ENCODE measurements at regions not wholly inside any gene's neighbourhood (a gene's known extent, or its start where the extent isn't known, plus 50 kb on each side); places are given as distances from the start of the nearest gene placed in this dataset.

GRCh38 chr5:135174315-135175096 is 140.5 kb upstream of the PITX1 start:
- intact Hi-C loops (cut with DNase I): no loop called here
- TF ChIP-seq CTCF (IDR thresholded peaks at IDR 0.05) (peak in 3 of 6 experiments; percentile 10 to 18 (median 14)), POLR2A (IDR thresholded peaks at IDR 0.05) (no peak)
- Histone ChIP-seq H3K36me3 (no peaks in the 10 kb centered on the region), H3K9me3 (no peaks in the 10 kb centered on the region), H3K4me3 (no peak overlapping the region), H3K27ac (peak overlapping the region; percentile 7 to 78 (median 74)), H3K27me3 (no peaks in the 10 kb centered on the region), H3K4me1 (peaks cover 0 to 29% (median 18%) of the 10 kb centered on the region in 3 donors)
- 61 to 79% methylated on average over 4 to 6 of the region's 8 CpGs for WGBS, 2 donors
- no peak for DNase-seq

GRCh38 chr5:135173662-135174290 is 139.7 kb upstream of the PITX1 start:
- no peak for DNase-seq
- Histone ChIP-seq H3K4me3 (no peak overlapping the region), H3K27me3 (no peaks in the 10 kb centered on the region), H3K9me3 (no peaks in the 10 kb centered on the region), H3K4me1 (peaks cover 0 to 29% (median 18%) of the 10 kb centered on the region in 3 donors), H3K27ac (peak overlapping the region; percentile 7 to 78 (median 74)), H3K36me3 (no peaks in the 10 kb centered on the region)
- intact Hi-C loops (cut with DNase I): no loop called here
- 36 to 44% methylated on average over 4 to 5 of the region's 6 CpGs for WGBS, 2 donors
- TF ChIP-seq CTCF (IDR thresholded peaks at IDR 0.05): no peak
- no peak for TF ChIP-seq POLR2A (IDR thresholded peaks at IDR 0.05)

GRCh38 chr5:135172718-135173117 is 138.7 kb upstream of the PITX1 start:
- 52 to 80% methylated on average over 1 to 2 of the region's 2 CpGs for WGBS, 2 donors
- Histone ChIP-seq H3K4me1 (peaks cover 0 to 29% (median 18%) of the 10 kb centered on the region in 3 donors), H3K27me3 (no peaks in the 10 kb centered on the region), H3K27ac (peak overlapping the region in 3 of 4 donors; percentile 73 to 78 (median 74)), H3K4me3 (no peak overlapping the region), H3K36me3 (no peaks in the 10 kb centered on the region), H3K9me3 (no peaks in the 10 kb centered on the region)
- intact Hi-C loops (cut with DNase I): no loop called here
- TF ChIP-seq CTCF (IDR thresholded peaks at IDR 0.05): no peak
- TF ChIP-seq POLR2A (IDR thresholded peaks at IDR 0.05): no peak
- no peak for DNase-seq

GRCh38 chr5:135171336-135171735 is 137.3 kb upstream of the PITX1 start:
- Histone ChIP-seq H3K9me3 (no peaks in the 10 kb centered on the region), H3K4me1 (peaks cover 0 to 29% (median 18%) of the 10 kb centered on the region in 3 donors), H3K4me3 (no peak overlapping the region), H3K27ac (no peak overlapping the region), H3K36me3 (no peaks in the 10 kb centered on the region), H3K27me3 (no peaks in the 10 kb centered on the region)
- 96 to 100% methylated on average over 1 of the region's 1 CpG for WGBS, 2 donors
- DNase-seq: no peak
- intact Hi-C loops (cut with DNase I): no loop called here
- TF ChIP-seq CTCF (IDR thresholded peaks at IDR 0.05) (no peak), POLR2A (IDR thresholded peaks at IDR 0.05) (no peak)

- no peaks in the 10 kb centered on the region for H3K9me3 ChIP-seq
- no peak overlapping the region for H3K27ac ChIP-seq
- DNase-seq: no peak
- WGBS, 2 donors: 83 to 89% methylated on average over 2 of the region's 2 CpGs
- no peak overlapping the region for H3K4me3 ChIP-seq
- no peaks in the 10 kb centered on the region for H3K27me3 ChIP-seq
- no peak for TF ChIP-seq POLR2A (IDR thresholded peaks at IDR 0.05)
- H3K36me3 ChIP-seq: no peaks in the 10 kb centered on the region
- intact Hi-C loops (cut with DNase I): no loop called here
- H3K4me1 ChIP-seq: peaks cover 0 to 29% (median 18%) of the 10 kb centered on the region in 3 donors
Observed at GRCh38 chr5:135170500-135170899, 136.5 kb upstream of the PITX1 start.

Data from esophagus squamous epithelium (tissue), 5 donors.